HCT116 (cell line): ENCODE measurements at regions not wholly inside any gene's neighbourhood (a gene's known extent, or its start where the extent isn't known, plus 50 kb on each side); places are given as distances from the start of the nearest gene placed in this dataset.

ENCODE experiments used
- CEBPB ChIP-seq: IDR thresholded peaks from 2 replicates; pipeline ENCODE4 v1.6.1; 2012; ENCODE audit warnings: low read depth
- EZH2 ChIP-seq: fragments of 200-600 bp; sonication (generic); IDR thresholded peaks from 2 replicates; pipeline ENCODE4 v1.6.1; 2017; ENCODE audit warnings: antibody characterized with exemption, mixed run types
- FOSL1 ChIP-seq: IDR thresholded peaks from 2 replicates; pipeline ENCODE4 v1.6.1; 2012; ENCODE audit warnings: low read depth
- JUND ChIP-seq: IDR thresholded peaks from 2 replicates; pipeline ENCODE4 v1.6.1; 2012
- POLR2A ChIP-seq: IDR thresholded peaks from 2 replicates; pipeline ENCODE4 v1.7.0; 2011; ENCODE audit warnings: borderline replicate concordance; ENCODE audit not compliant: insufficient read depth, insufficient read length; ENCODE audit errors: extremely low read depth
- RAD21 ChIP-seq: IDR thresholded peaks from 2 replicates; pipeline ENCODE4 v1.6.1; 2012; ENCODE audit warnings: low read depth, mild to moderate bottlenecking
- REST ChIP-seq: IDR thresholded peaks from 2 replicates; pipeline ENCODE4 v1.6.1; 2012; ENCODE audit warnings: low read depth
- SIN3A ChIP-seq: IDR thresholded peaks from 2 replicates; pipeline ENCODE4 v1.6.1; 2012; ENCODE audit warnings: low read depth
- SP1 ChIP-seq: IDR thresholded peaks from 2 replicates; pipeline ENCODE4 v1.6.1; 2012; ENCODE audit warnings: low read depth
- TCF7L2 ChIP-seq: IDR thresholded peaks from 2 replicates; pipeline ENCODE4 v1.7.0; 2011; ENCODE audit warnings: borderline replicate concordance, inconsistent platforms; ENCODE audit not compliant: insufficient read depth, insufficient read length; ENCODE audit errors: extremely low read depth
- YY1 ChIP-seq: IDR thresholded peaks from 2 replicates; pipeline ENCODE4 v1.6.1; 2011; ENCODE audit warnings: low read length, low read depth, moderate library complexity, mild to moderate bottlenecking; ENCODE audit not compliant: insufficient replicate concordance; ENCODE audit errors: extremely low read depth
- ZFX ChIP-seq: fragments of 450-650 bp; IDR thresholded peaks from 2 replicates; pipeline ENCODE4 v1.6.1; 2017
- ZNF274 ChIP-seq: fragments of 200-500 bp; sonication (Bioruptor generic); IDR thresholded peaks from 2 replicates; pipeline ENCODE4 v1.6.1; 2014; ENCODE audit warnings: mild to moderate bottlenecking, low read depth, low read length, inconsistent platforms

DNA sequence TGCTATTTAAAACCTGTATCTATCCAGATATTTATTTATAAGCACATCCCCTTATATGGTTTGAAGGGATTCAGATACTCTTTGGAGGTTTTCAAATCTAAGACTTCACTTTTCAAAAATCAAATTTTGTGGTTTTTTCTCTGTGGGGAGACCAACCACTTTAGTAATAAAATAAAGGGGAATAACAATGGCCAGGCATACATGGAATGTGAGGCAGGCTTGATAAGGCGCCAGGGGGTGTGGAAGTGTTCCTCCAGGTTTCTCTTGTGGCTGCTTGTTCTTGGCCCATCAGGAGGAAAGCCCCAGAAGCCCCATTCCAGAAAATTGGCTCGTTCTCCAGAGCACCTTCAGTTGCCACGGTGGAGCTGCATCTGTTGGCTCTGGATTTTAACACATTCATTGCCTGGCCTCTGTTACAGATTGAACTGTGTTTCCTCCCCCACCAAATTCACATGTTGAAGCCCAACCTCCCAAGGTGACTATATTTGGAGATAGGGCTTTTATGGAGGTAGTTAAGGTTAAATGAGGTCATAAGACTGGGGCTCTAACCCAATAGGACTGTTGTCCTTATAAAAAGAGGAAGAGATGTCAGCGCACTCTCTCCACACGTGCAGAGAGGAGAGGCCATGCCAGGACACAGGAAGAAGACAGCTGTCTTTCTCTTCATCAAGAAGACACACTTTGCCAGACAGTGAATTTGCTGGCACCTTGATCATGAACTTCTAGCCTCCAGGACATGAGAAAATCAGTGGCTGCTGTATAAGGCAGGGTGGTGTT, 195.9 kb downstream of the TMEM38B start (continued):
- TF ChIP-seq EZH2 (no peak), REST (no peak), RAD21 (no peak), ZFX (no peak), CEBPB (no peak), POLR2A (no peak), JUND (no peak), FOSL1 (no peak), SP1 (no peak), TCF7L2 (no peak), YY1 (no peak), ZNF274 (no peak), SIN3A (no peak)
